ES-I3 (cell line): ENCODE measurements at regions not wholly inside any gene's neighbourhood (a gene's known extent, or its start where the extent isn't known, plus 50 kb on each side); places are given as distances from the start of the nearest gene placed in this dataset.

Experiments used
- H3K36me3 ChIP-seq: 2 replicates; pipeline ENCODE4 v1.6.1; 2013; ENCODE audit warnings: mild to moderate bottlenecking, low read length, control low read depth, moderate library complexity; ENCODE audit not compliant: insufficient read depth
- H3K4me1 ChIP-seq: 2 replicates; pipeline ENCODE4 v1.6.1; 2013; ENCODE audit warnings: mild to moderate bottlenecking, control low read depth, low read length; ENCODE audit not compliant: insufficient read depth
- H3K9ac ChIP-seq: 2 replicates; pipeline ENCODE4 v1.6.1; 2013; ENCODE audit warnings: low read depth, mild to moderate bottlenecking, low read length, moderate library complexity
- H3K9me3 ChIP-seq: 2 replicates; pipeline ENCODE4 v1.6.1; 2013; ENCODE audit warnings: mild to moderate bottlenecking, low read length, moderate library complexity; ENCODE audit not compliant: control insufficient read depth, insufficient read depth

GRCh38 chr6:71720705-71721104 is 165.6 kb upstream of the RIMS1 start:
- no peaks in the 10 kb centered on the region for H3K9me3 ChIP-seq
- no peak overlapping the region for H3K9ac ChIP-seq
- no peaks in the 10 kb centered on the region for H3K4me1 ChIP-seq
- no peaks in the 10 kb centered on the region for H3K36me3 ChIP-seq

GRCh38 chr6:71721642-71722041 is 164.7 kb upstream of the RIMS1 start:
- no peaks in the 10 kb centered on the region for H3K36me3 ChIP-seq
- no peak overlapping the region for H3K9ac ChIP-seq
- H3K9me3 ChIP-seq = no peaks in the 10 kb centered on the region
- H3K4me1 ChIP-seq = no peaks in the 10 kb centered on the region

- Histone ChIP-seq H3K4me1 (no peaks in the 10 kb centered on the region), H3K9me3 (no peaks in the 10 kb centered on the region), H3K36me3 (no peaks in the 10 kb centered on the region), H3K9ac (no peak overlapping the region)
Measured at GRCh38 chr6:71722736-71723135, 163.6 kb upstream of the RIMS1 start.

- Histone ChIP-seq H3K9ac (no peak overlapping the region), H3K4me1 (no peaks in the 10 kb centered on the region), H3K36me3 (no peaks in the 10 kb centered on the region), H3K9me3 (no peaks in the 10 kb centered on the region)
Measured at GRCh38 chr6:71724456-71725125, 161.8 kb upstream of the RIMS1 start.

GRCh38 chr6:71725126-71725470 is 161.3 kb upstream of the RIMS1 start:
- Histone ChIP-seq H3K9ac (no peak overlapping the region), H3K36me3 (no peaks in the 10 kb centered on the region), H3K9me3 (no peaks in the 10 kb centered on the region), H3K4me1 (no peaks in the 10 kb centered on the region)

- Histone ChIP-seq H3K9me3 (no peaks in the 10 kb centered on the region), H3K9ac (no peak overlapping the region), H3K36me3 (no peaks in the 10 kb centered on the region), H3K4me1 (no peaks in the 10 kb centered on the region)
Measured at GRCh38 chr6:71726121-71726520, 160.2 kb upstream of the RIMS1 start.

- Histone ChIP-seq H3K4me1 (no peaks in the 10 kb centered on the region), H3K9ac (no peak overlapping the region), H3K36me3 (no peaks in the 10 kb centered on the region), H3K9me3 (no peaks in the 10 kb centered on the region)
Measured at GRCh38 chr6:71727632-71728294, 158.6 kb upstream of the RIMS1 start.

GRCh38 chr6:71730284-71730683 is 156.1 kb upstream of the RIMS1 start:
- no peaks in the 10 kb centered on the region for H3K36me3 ChIP-seq

GRCh38 chr6:71733970-71734899 is 152.1 kb upstream of the RIMS1 start:
- Histone ChIP-seq H3K4me1 (no peaks in the 10 kb centered on the region), H3K36me3 (no peaks in the 10 kb centered on the region), H3K9me3 (no peaks in the 10 kb centered on the region), H3K9ac (no peak overlapping the region)

More at GRCh38 chr6:71730284-71730683, 156.1 kb upstream of the RIMS1 start:
- Histone ChIP-seq H3K9me3 (no peaks in the 10 kb centered on the region), H3K4me1 (no peaks in the 10 kb centered on the region), H3K9ac (no peak overlapping the region)

- no peaks in the 10 kb centered on the region for H3K4me1 ChIP-seq
- H3K9me3 ChIP-seq = no peaks in the 10 kb centered on the region
- H3K9ac ChIP-seq = no peak overlapping the region
- H3K36me3 ChIP-seq = no peaks in the 10 kb centered on the region
Measured at GRCh38 chr6:71737953-71738352, 148.4 kb upstream of the RIMS1 start.

- Histone ChIP-seq H3K4me1 (peaks cover 5% of the 10 kb centered on the region; the same call in 1 of the 2 replicates), H3K36me3 (no peaks in the 10 kb centered on the region), H3K9ac (no peak overlapping the region), H3K9me3 (no peaks in the 10 kb centered on the region)
Measured at GRCh38 chr6:71745525-71745924, 140.8 kb upstream of the RIMS1 start.

- no peak overlapping the region for H3K9ac ChIP-seq
- no peaks in the 10 kb centered on the region for H3K9me3 ChIP-seq
- H3K4me1 ChIP-seq = no peaks in the 10 kb centered on the region
- no peaks in the 10 kb centered on the region for H3K36me3 ChIP-seq
Measured at GRCh38 chr6:71766146-71766760, 120.1 kb upstream of the RIMS1 start.

GRCh38 chr6:71766796-71767195 is 119.6 kb upstream of the RIMS1 start:
- Histone ChIP-seq H3K9me3 (no peaks in the 10 kb centered on the region), H3K4me1 (no peaks in the 10 kb centered on the region), H3K36me3 (no peaks in the 10 kb centered on the region), H3K9ac (no peak overlapping the region)

- no peaks in the 10 kb centered on the region for H3K4me1 ChIP-seq
- H3K36me3 ChIP-seq = no peaks in the 10 kb centered on the region
- H3K9me3 ChIP-seq = no peaks in the 10 kb centered on the region
- no peak overlapping the region for H3K9ac ChIP-seq
Measured at GRCh38 chr6:71768356-71768755, 118.0 kb upstream of the RIMS1 start.
